Ectodermal cell (in vitro differentiated cells): ENCODE measurements at regions not wholly inside any gene's neighbourhood (a gene's known extent, or its start where the extent isn't known, plus 50 kb on each side); places are given as distances from the start of the nearest gene placed in this dataset.

Source experiments
- H3K27ac ChIP-seq: 2 replicates; pipeline ENCODE4 v1.7.0; 2013; ENCODE audit warnings: mild to moderate bottlenecking, low read depth, low read length; ENCODE audit not compliant: insufficient read depth, poor library complexity, severe bottlenecking
- H3K27me3 ChIP-seq: 2 replicates; pipeline ENCODE4 v1.7.0; 2013; ENCODE audit warnings: mild to moderate bottlenecking, low read length; ENCODE audit not compliant: insufficient read depth, control insufficient read depth, poor library complexity, severe bottlenecking
- H3K36me3 ChIP-seq: one replicate; pipeline ENCODE4 v1.7.0; 2013; ENCODE audit warnings: low read length; ENCODE audit not compliant: control insufficient read depth, insufficient read depth
- H3K4me1 ChIP-seq: one replicate; pipeline ENCODE4 v1.7.0; 2013; ENCODE audit warnings: low read length; ENCODE audit not compliant: control insufficient read depth, insufficient read depth
- H3K4me3 ChIP-seq: 2 replicates; pipeline ENCODE4 v1.7.0; 2013; ENCODE audit warnings: low read depth, low read length, control low read depth; ENCODE audit not compliant: insufficient read depth
- H3K9me3 ChIP-seq: 2 replicates; pipeline ENCODE4 v1.7.0; 2013; ENCODE audit warnings: mild to moderate bottlenecking, low read length, moderate library complexity; ENCODE audit not compliant: control insufficient read depth
- WGBS, 2 experiments: methylation state at CpG; one replicate each; pipeline ENCODE4 v1.1.7; 2013; ENCODE audit warnings: missing lambda C conversion rate in 2 of 2; 5-methylcytosine and 5-hydroxymethylcytosine counted together

DNA sequence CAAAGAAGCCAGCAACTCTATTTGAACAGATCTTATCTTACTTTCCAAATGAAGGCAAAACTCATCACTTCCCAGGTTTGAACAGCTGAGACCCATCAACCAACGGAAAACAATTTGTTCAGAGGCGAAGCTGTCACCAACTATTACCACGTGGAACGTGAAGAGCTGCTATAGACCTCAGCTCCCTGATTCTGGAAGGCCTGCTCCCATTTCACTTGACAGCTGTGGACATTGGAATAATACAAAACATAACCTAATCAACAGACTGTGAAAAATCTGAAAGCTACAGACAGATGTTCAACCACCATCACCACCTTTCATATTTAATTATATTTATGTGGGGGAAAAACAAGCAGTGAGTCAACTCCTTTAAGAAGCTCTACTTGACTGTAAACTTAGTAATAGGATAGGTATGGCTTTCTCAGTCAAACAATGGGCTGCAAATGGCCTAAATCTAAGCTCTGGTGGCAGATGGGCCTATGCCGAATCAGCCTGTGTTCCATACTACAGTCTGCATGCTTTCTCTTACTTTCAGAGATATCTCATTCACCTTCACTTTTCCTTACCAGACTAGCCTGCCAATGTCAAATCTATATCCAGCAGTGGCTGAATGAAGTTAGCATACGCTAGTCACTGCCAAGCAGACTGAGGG lies 896.4 kb downstream of the TDRD15 start:
- Histone ChIP-seq H3K36me3 (no peaks in the 10 kb centered on the region), H3K27me3 (no peaks in the 10 kb centered on the region), H3K4me3 (no peak overlapping the region), H3K9me3 (no peaks in the 10 kb centered on the region), H3K4me1 (no peaks in the 10 kb centered on the region), H3K27ac (no peak overlapping the region)
- 87 to 94% methylated on average over 6 of the region's 6 CpGs for WGBS, 2 experiments

DNA sequence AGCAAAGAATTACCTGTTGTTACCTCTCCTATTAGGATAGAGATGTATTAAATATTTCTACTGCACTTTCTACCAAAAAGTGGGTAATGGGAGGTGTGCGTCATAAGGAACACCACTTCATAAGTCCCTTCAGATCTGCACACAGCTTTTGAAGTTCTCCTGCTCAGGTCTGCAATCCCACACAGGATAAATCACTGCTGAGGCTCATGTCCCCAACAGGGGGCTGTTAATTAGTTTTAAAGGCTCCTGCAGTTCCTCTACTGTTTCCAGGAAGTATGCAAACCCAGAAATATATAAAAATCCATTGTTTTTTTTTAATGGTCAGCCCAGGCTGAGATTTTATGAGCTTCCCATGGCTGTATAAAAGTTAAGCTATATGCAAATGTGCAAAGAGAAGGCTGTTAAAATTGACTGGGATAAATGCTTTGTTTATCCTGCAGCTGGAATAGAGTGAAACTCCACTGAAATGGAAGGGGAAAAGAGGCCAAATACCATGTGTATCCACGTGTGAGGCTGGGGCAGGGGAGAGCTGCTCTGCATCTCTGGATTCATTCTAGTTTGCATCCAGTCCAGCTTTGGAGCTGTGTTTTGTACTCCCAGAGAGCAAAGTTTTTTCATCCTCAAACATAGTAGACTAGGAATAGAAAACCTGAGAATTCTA lies 903.7 kb downstream of the TDRD15 start:
- H3K9me3 ChIP-seq = no peaks in the 10 kb centered on the region
- no peaks in the 10 kb centered on the region for H3K36me3 ChIP-seq
- H3K4me3 ChIP-seq = no peak overlapping the region
- H3K4me1 ChIP-seq = peaks cover 3% of the 10 kb centered on the region
- 36 to 54% methylated on average over 1 to 2 of the region's 2 CpGs for WGBS, 2 experiments
- no peaks in the 10 kb centered on the region for H3K27me3 ChIP-seq
- no peak overlapping the region for H3K27ac ChIP-seq

DNA sequence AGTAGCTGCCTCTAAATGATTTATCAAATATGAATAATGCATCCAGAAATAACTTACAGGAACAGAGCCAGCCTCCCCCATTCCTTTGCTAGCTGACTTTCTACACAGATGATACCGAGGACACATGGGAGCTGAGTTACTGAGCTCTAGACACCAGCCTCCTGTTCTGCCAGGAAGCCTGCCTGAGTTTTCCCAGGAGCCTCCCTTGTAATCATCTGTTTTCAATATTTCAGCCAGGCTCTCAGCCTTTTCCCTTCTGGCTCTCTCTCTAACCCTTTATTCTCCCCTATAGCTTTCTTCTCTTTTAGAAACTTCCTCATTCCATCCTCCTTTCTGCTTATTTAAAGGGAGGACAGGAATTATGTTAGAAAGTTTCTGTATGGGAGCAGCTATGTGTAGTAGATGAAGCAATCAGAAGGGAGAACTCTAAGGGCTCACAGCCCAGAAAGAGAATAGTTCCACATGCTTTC lies 911.6 kb downstream of the TDRD15 start:
- H3K27me3 ChIP-seq = no peaks in the 10 kb centered on the region
- H3K9me3 ChIP-seq = no peaks in the 10 kb centered on the region
- H3K4me1 ChIP-seq = no peaks in the 10 kb centered on the region
- H3K36me3 ChIP-seq = no peaks in the 10 kb centered on the region
- H3K4me3 ChIP-seq = no peak overlapping the region
- H3K27ac ChIP-seq = no peak overlapping the region
- 89 to 94% methylated on average over 1 of the region's 1 CpG for WGBS, 2 experiments

- WGBS, 2 experiments = 85 to 96% methylated on average over 8 of the region's 8 CpGs
- Histone ChIP-seq H3K27ac (no peak overlapping the region), H3K4me1 (no peaks in the 10 kb centered on the region), H3K9me3 (no peaks in the 10 kb centered on the region), H3K36me3 (no peaks in the 10 kb centered on the region), H3K4me3 (no peak overlapping the region), H3K27me3 (no peaks in the 10 kb centered on the region)
These were observed 913.5 kb downstream of the TDRD15 start for GRCh38 chr2:22037274-22037673.

- Histone ChIP-seq H3K27ac (no peak overlapping the region), H3K4me1 (no peaks in the 10 kb centered on the region), H3K27me3 (no peaks in the 10 kb centered on the region), H3K36me3 (no peaks in the 10 kb centered on the region), H3K4me3 (no peak overlapping the region), H3K9me3 (no peaks in the 10 kb centered on the region)
These were observed 920.0 kb downstream of the TDRD15 start for GRCh38 chr2:22043784-22044183.

DNA sequence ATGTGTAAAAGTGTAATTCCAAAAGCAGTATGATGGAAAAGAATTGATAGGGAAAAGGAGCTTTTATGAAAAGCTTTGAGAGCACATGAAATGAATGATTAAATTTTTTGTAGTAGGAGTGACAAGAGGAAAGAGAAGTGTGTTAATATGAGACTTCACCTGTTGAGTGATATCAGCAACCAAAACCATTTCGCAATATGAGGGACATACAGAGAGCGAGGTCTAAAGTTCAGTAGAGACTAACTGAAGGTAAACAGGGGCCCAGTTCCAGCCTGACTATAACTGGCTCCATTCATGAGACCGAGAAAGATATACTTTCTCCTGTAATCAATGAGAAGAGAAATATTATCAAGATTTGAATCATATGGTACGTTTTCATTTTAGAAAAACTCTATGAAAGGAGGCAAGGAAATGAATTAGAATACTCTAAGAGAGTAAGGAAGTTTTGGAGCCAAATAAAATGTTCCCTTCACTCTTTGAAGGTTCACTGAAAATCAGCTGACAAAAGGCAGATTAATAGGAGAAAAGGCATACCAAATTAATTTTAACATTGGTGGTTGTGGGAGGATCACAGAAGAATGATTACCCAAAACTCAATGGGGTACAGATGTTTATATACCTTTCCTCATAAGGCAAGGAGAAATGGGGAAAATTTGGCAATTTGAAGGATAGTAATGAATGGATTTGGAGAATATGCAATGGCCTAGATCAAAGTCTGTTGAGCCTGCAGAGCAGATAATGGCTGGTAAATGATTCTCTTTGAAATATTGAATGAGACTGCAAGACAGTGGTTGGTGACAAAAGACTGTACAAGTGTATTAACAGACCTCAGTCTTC lies 932.2 kb downstream of the TDRD15 start:
- no peaks in the 10 kb centered on the region for H3K36me3 ChIP-seq
- no peaks in the 10 kb centered on the region for H3K9me3 ChIP-seq
- H3K4me1 ChIP-seq = no peaks in the 10 kb centered on the region
- H3K27me3 ChIP-seq = no peaks in the 10 kb centered on the region
- WGBS, 2 experiments = 87 to 93% methylated on average over 4 of the region's 4 CpGs
- no peak overlapping the region for H3K27ac ChIP-seq
- no peak overlapping the region for H3K4me3 ChIP-seq

GRCh38 chr2:22056621-22057132 lies 932.9 kb downstream of the TDRD15 start:
- 93 to 94% methylated on average over 5 of the region's 5 CpGs for WGBS, 2 experiments
- Histone ChIP-seq H3K27me3 (no peaks in the 10 kb centered on the region), H3K27ac (no peak overlapping the region), H3K9me3 (no peaks in the 10 kb centered on the region), H3K36me3 (no peaks in the 10 kb centered on the region), H3K4me3 (no peak overlapping the region), H3K4me1 (no peaks in the 10 kb centered on the region)

DNA sequence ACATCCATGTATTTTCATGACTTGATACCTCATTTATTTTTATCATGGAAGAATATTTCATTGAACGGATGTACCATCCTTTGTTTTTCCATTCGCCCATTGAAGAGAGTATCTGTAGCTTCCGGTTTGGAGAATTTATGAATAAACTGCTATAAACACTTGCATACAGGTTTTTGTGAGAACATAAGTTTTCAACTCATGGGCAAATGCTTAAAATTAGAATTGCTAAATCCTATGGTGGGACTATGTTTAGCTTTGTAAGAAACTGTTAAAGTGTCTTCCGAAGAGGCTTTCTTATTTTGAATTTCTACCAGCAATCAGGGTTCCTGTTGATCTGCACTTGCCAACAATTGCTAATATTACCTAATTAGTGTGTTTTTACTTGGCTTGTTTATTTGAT lies 938.9 kb downstream of the TDRD15 start:
- H3K4me3 ChIP-seq = no peak overlapping the region
- H3K27ac ChIP-seq = no peak overlapping the region
- H3K9me3 ChIP-seq = no peaks in the 10 kb centered on the region
- H3K27me3 ChIP-seq = no peaks in the 10 kb centered on the region
- WGBS, 2 experiments = 88 to 100% methylated on average over 3 to 4 of the region's 4 CpGs
- no peaks in the 10 kb centered on the region for H3K36me3 ChIP-seq
- H3K4me1 ChIP-seq = no peaks in the 10 kb centered on the region

DNA sequence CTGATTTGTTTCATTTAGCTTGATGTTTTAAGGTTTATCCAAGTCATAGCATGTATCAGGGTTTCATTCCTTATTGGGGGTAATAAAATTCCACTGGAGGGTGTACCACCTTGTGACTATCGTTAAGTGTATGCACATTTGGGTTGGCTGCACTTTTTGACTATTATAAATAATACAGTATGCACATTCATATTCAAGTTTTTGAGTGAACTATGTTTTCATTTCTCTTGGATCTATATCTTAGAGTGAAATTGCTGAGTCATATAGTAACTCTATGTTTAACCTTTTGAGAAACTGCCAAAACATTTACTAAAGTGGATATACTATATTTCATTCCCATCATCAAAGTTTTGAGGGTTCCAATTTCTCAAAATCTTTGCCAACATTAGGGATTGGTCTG lies 952.7 kb downstream of the TDRD15 start:
- Histone ChIP-seq H3K27me3 (no peaks in the 10 kb centered on the region), H3K4me3 (no peak overlapping the region), H3K4me1 (no peaks in the 10 kb centered on the region), H3K27ac (no peak overlapping the region), H3K36me3 (no peaks in the 10 kb centered on the region), H3K9me3 (no peaks in the 10 kb centered on the region)
- WGBS, 2 experiments = 100% methylated on average over 1 of the region's 1 CpG; no CpG with 5 or more reads in 1 of the 2 experiments

DNA sequence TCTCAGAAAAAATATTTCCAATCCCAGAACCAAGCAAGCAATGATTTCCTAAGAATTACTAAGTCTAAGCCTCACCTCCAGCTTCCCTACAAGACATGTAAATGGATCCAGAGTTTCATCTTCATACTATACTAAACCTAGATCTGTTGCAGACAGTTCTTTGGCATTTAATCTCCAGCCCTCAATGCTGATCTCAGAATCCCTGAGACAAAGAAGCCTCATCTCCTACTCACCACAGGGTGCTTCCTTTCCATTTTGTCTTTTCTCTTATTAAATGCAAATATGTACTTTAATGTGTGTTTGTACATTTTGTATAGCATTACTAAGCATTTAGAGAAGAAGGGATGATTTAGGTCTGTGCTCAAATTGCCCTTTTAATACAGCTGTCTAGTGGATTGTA lies 954.9 kb downstream of the TDRD15 start:
- H3K4me1 ChIP-seq = no peaks in the 10 kb centered on the region
- H3K27me3 ChIP-seq = no peaks in the 10 kb centered on the region
- H3K4me3 ChIP-seq = no peak overlapping the region
- H3K36me3 ChIP-seq = no peaks in the 10 kb centered on the region
- H3K9me3 ChIP-seq = no peaks in the 10 kb centered on the region
- no peak overlapping the region for H3K27ac ChIP-seq
